Activated CD4-positive, alpha-beta T cell treated with anti-CD3 and anti-CD28 coated beads, Interleukin-2, Interleukin-4, amounts not matched to agents 100 ng/mL and 50 ng/mL, durations not matched to agents 16 hours and 8 hours (primary cell): ENCODE measurements at regions not wholly inside any gene's neighbourhood (a gene's known extent, or its start where the extent isn't known, plus 50 kb on each side); places are given as distances from the start of the nearest gene placed in this dataset.
"Not testable (repeated sequence)": the region's sequence is repeated elsewhere in the genome, so short reads cannot be mapped to it uniquely, and the experiment has no call there.

Experiments
- DNase-seq: peaks from one replicate; pipeline ENCODE4 v3.0.0-alpha.2; 2020; ENCODE audit warnings: low spot score

GRCh38 chr11:81569999-81570398 is 1163.7 kb downstream of the FAM181B start:
- DNase-seq = no peak

GRCh38 chr11:81568918-81569317 is 1164.7 kb downstream of the FAM181B start:
- no peak for DNase-seq

GRCh38 chr11:81548123-81548522 is 1185.5 kb downstream of the FAM181B start:
- DNase-seq = no peak

GRCh38 chr11:81539806-81540205 is 1193.9 kb downstream of the FAM181B start:
- DNase-seq = not testable (repeated sequence)

- DNase-seq = no peak
Observed at GRCh38 chr11:81515566-81515965, 1218.1 kb downstream of the FAM181B start.

GRCh38 chr11:81497202-81497804 is 1236.4 kb downstream of the FAM181B start:
- DNase-seq = peak; percentile 50

GRCh38 chr11:81496601-81497000 is 1237.1 kb downstream of the FAM181B start:
- DNase-seq = no peak

GRCh38 chr11:81495699-81496292 is 1237.9 kb downstream of the FAM181B start:
- DNase-seq = no peak

GRCh38 chr11:81494431-81494830 is 1239.2 kb downstream of the FAM181B start:
- DNase-seq = no peak

GRCh38 chr11:81492923-81493445 is 1240.7 kb downstream of the FAM181B start:
- DNase-seq = no peak

- DNase-seq = no peak
Observed at GRCh38 chr11:81487109-81487508, 1246.6 kb downstream of the FAM181B start.

- DNase-seq = no peak
Observed at GRCh38 chr11:81484196-81484595, 1249.5 kb downstream of the FAM181B start.

- DNase-seq = no peak
Observed at GRCh38 chr11:81477277-81477676, 1256.4 kb downstream of the FAM181B start.

- DNase-seq = no peak
Observed at GRCh38 chr11:81476345-81476744, 1257.3 kb downstream of the FAM181B start.

- DNase-seq = no peak
Observed at GRCh38 chr11:81472646-81473045, 1261.0 kb downstream of the FAM181B start.

- no peak for DNase-seq
Observed at GRCh38 chr11:81470446-81470845, 1263.2 kb downstream of the FAM181B start.

- DNase-seq = no peak
Observed at GRCh38 chr11:81459766-81460306, 1273.8 kb downstream of the FAM181B start.

GRCh38 chr11:81449588-81450156 is 1284.0 kb downstream of the FAM181B start:
- no peak for DNase-seq

- no peak for DNase-seq
Observed at GRCh38 chr11:81444297-81444696, 1289.4 kb downstream of the FAM181B start.

GRCh38 chr11:81432333-81432732 is 1301.3 kb downstream of the FAM181B start:
- DNase-seq = no peak

- no peak for DNase-seq
Observed at GRCh38 chr11:81424822-81425221, 1308.8 kb downstream of the FAM181B start.

- no peak for DNase-seq
Observed at GRCh38 chr11:81422402-81422801, 1311.3 kb downstream of the FAM181B start.

- no peak for DNase-seq
Observed at GRCh38 chr11:81421251-81421860, 1312.3 kb downstream of the FAM181B start.
